Liver (tissue), 8 donors: ENCODE measurements at regions not wholly inside any gene's neighbourhood (a gene's known extent, or its start where the extent isn't known, plus 50 kb on each side); places are given as distances from the start of the nearest gene placed in this dataset.

Experiments used
- DNase-seq: peaks from one replicate; pipeline ENCODE4 v3.0.0-alpha.2; 2017; ENCODE audit warnings: low spot score
- H3K27ac ChIP-seq, 2 donors: one replicate each; pipeline ENCODE4 v1.7.0; 2013; ENCODE audit warnings: inconsistent platforms in 2 of 2, low read length in 2 of 2, control low read depth in 1 of 2, low read depth in 1 of 2, mild to moderate bottlenecking in 1 of 2
- H3K27me3 ChIP-seq, 4 donors: one replicate each; pipeline versions ENCODE4 v1.6.1 to v1.7.0; 2013; ENCODE audit warnings: low read length in 3 of 4, inconsistent platforms in 1 of 4, mild to moderate bottlenecking in 1 of 4, moderate library complexity in 1 of 4; ENCODE audit not compliant: control insufficient read depth in 4 of 4, insufficient read depth in 4 of 4
- H3K36me3 ChIP-seq, 4 donors: one replicate each; pipeline versions ENCODE4 v1.6.1 to v1.7.0; 2013; ENCODE audit warnings: low read length in 3 of 4, mild to moderate bottlenecking in 3 of 4, low read depth in 1 of 4, moderate library complexity in 1 of 4; ENCODE audit not compliant: control insufficient read depth in 4 of 4, insufficient read depth in 3 of 4
- H3K4me1 ChIP-seq, 4 donors: one replicate each; pipeline versions ENCODE4 v1.6.1 to v1.7.0; 2013; ENCODE audit warnings: low read length in 3 of 4, mild to moderate bottlenecking in 3 of 4, moderate library complexity in 1 of 4; ENCODE audit not compliant: control insufficient read depth in 4 of 4, insufficient read depth in 4 of 4
- H3K4me3 ChIP-seq, 3 donors: one replicate each; pipeline versions ENCODE4 v1.6.1 to v1.7.0; 2013; ENCODE audit warnings: low read length in 3 of 3, control low read depth in 1 of 3, low read depth in 1 of 3, mild to moderate bottlenecking in 1 of 3
- H3K9ac ChIP-seq, 2 donors: one replicate each; pipeline ENCODE4 v1.7.0; 2013; ENCODE audit warnings: low read length in 2 of 2, mild to moderate bottlenecking in 2 of 2, moderate library complexity in 2 of 2, control low read depth in 1 of 2, low read depth in 1 of 2
- H3K9me3 ChIP-seq, 4 donors: one replicate each; pipeline versions ENCODE4 v1.6.1 to v1.7.0; 2013; ENCODE audit warnings: low read length in 3 of 4; ENCODE audit not compliant: control insufficient read depth in 4 of 4
- CTCF ChIP-seq: fragments of 150-350 bp; IDR thresholded peaks from 2 replicates; pipeline ENCODE4 v1.5.1; 2017; ENCODE audit warnings: improper control_type of control experiment, low read depth, low read length; ENCODE audit not compliant: missing input control
- FOXA1 ChIP-seq: IDR thresholded peaks from 2 replicates; pipeline ENCODE4 v1.6.1; 2016; ENCODE audit warnings: antibody characterized with exemption
- GABPA ChIP-seq, 2 donors: IDR thresholded peaks in 1 of 2; conservative IDR thresholded peaks in 1 of 2; 2 replicates each; pipeline ENCODE4 v1.6.1; 2016; ENCODE audit warnings: antibody characterized with exemption in 2 of 2, mild to moderate bottlenecking in 1 of 2, moderate library complexity in 1 of 2
- HNF4A ChIP-seq, 2 donors: conservative IDR thresholded peaks; 2 replicates each; pipeline ENCODE4 v1.6.1; 2016; ENCODE audit warnings: antibody characterized with exemption in 2 of 2, mild to moderate bottlenecking in 2 of 2
- HNF4G ChIP-seq: IDR thresholded peaks from 2 replicates; pipeline ENCODE4 v1.6.1; 2016; ENCODE audit warnings: antibody characterized with exemption
- NR2F2 ChIP-seq: IDR thresholded peaks from 2 replicates; pipeline ENCODE4 v1.6.1; 2016; ENCODE audit warnings: antibody characterized with exemption
- RAD21 ChIP-seq, 2 donors: IDR thresholded peaks; 2 replicates each; pipeline ENCODE4 v1.6.1; 2016; ENCODE audit warnings: antibody characterized with exemption in 2 of 2, mild to moderate bottlenecking in 2 of 2
- REST ChIP-seq: IDR thresholded peaks from 2 replicates; pipeline ENCODE4 v1.6.1; 2016; ENCODE audit warnings: antibody characterized with exemption, mild to moderate bottlenecking
- RXRA ChIP-seq, 2 donors: IDR thresholded peaks; 2 replicates each; pipeline ENCODE4 v1.6.1; 2017 to 2018; ENCODE audit warnings: antibody characterized with exemption in 2 of 2, mild to moderate bottlenecking in 1 of 2
- TAF1 ChIP-seq: conservative IDR thresholded peaks from 2 replicates; pipeline ENCODE4 v1.6.1; 2016; ENCODE audit warnings: antibody characterized with exemption, mild to moderate bottlenecking
- WGBS: extraction: QIAGEN DNeasy Blood & Tissue Kit; methylation state at CpG from one replicate; pipeline ENCODE4 v1.1.7; 2013; 5-methylcytosine and 5-hydroxymethylcytosine counted together
- donor health status: healthy.
- donor health status: healthy.
- donor health status: healthy.
- donor health status: healthy.
- donor health status: healthy.

GRCh38 chr14:97349463-97349862 is 552.3 kb downstream of the VRK1 start:
- no peak for DNase-seq
- Histone ChIP-seq H3K4me3 (no peak overlapping the region), H3K36me3 (no peaks in the 10 kb centered on the region), H3K27me3 (no peaks in the 10 kb centered on the region), H3K4me1 (peaks cover 0 to 14% (median 9%) of the 10 kb centered on the region in 4 donors), H3K27ac (no peak overlapping the region), H3K9me3 (no peaks in the 10 kb centered on the region), H3K9ac (no peak overlapping the region)
- WGBS = 55% methylated on average over 3 of the region's 3 CpGs
- TF ChIP-seq TAF1 = no peak

GRCh38 chr14:97349946-97350345 is 552.8 kb downstream of the VRK1 start:
- no peak overlapping the region for H3K27ac ChIP-seq
- no peaks in the 10 kb centered on the region for H3K36me3 ChIP-seq
- H3K4me3 ChIP-seq = no peak overlapping the region
- TF ChIP-seq RAD21 (IDR thresholded peaks at IDR 0.05) = no peak
- no peak for TF ChIP-seq NR2F2
- TF ChIP-seq CTCF = no peak
- TF ChIP-seq GABPA (IDR thresholded peaks at IDR 0.05 in 1 of 2, conservative IDR thresholded peaks at IDR 0.05 in 1 of 2) = no peak
- TF ChIP-seq REST = no peak
- H3K9me3 ChIP-seq = no peaks in the 10 kb centered on the region
- no peaks in the 10 kb centered on the region for H3K27me3 ChIP-seq
- 92% methylated on average over 3 of the region's 3 CpGs for WGBS
- peaks cover 0 to 14% (median 9%) of the 10 kb centered on the region in 4 donors for H3K4me1 ChIP-seq
- no peak overlapping the region for H3K9ac ChIP-seq
- no peak for DNase-seq

GRCh38 chr14:97350415-97350814 is 553.2 kb downstream of the VRK1 start:
- H3K36me3 ChIP-seq = no peaks in the 10 kb centered on the region
- no peak overlapping the region for H3K9ac ChIP-seq
- TF ChIP-seq NR2F2 (no peak), HNF4A (conservative IDR thresholded peaks at IDR 0.05) (no peak), HNF4G (no peak), RXRA (IDR thresholded peaks at IDR 0.05) (no peak), FOXA1 (no peak), CTCF (no peak)
- no peaks in the 10 kb centered on the region for H3K27me3 ChIP-seq
- 87% methylated on average over 2 of the region's 2 CpGs for WGBS
- H3K4me3 ChIP-seq = no peak overlapping the region
- DNase-seq = no peak
- H3K27ac ChIP-seq = peak overlapping the region in 1 of 2 donors; percentile 52
- H3K9me3 ChIP-seq = no peaks in the 10 kb centered on the region
- peaks cover 0 to 14% (median 9%) of the 10 kb centered on the region in 4 donors for H3K4me1 ChIP-seq
